HEK293 (cell line): ENCODE measurements at regions not wholly inside any gene's neighbourhood (a gene's known extent, or its start where the extent isn't known, plus 50 kb on each side); places are given as distances from the start of the nearest gene placed in this dataset.

Source experiments
- ZNF501 ChIP-seq: fragments of 450-650 bp; formaldehyde crosslinking; IDR thresholded peaks from 2 replicates; pipeline ENCODE4 v1.5.1; 2016; ENCODE audit warnings: missing biosample characterization, missing genetic modification characterization
- TF ChIP-seq, protein P1 (sequence below): fragments of 450-650 bp; formaldehyde crosslinking; IDR thresholded peaks from 2 replicates; pipeline ENCODE4 v1.5.1; 2016; ENCODE audit warnings: missing biosample characterization, missing genetic modification characterization

DNA sequence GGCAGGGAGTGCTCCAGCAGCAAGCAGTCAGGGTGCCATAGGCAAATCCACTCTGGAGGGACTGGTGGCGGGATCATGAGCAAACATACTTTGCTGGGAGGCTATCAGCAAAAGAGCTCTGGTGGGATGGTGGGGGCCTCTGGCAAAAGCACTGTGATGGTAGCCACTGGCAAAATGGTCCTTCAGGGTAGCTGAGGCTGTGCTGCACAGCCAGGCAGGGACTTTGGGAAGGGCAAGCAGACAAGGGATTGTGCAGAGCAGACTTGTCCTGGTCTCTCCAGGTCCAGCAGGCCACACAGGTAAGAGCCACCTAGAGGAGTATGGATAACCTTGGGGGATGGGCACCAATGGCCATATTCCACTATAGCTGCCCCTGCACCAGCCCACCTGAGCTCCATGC lies 129.4 kb upstream of the OTOS start:
- no peak for TF ChIP-seq ZNF501
- TF ChIP-seq, protein P1, sequence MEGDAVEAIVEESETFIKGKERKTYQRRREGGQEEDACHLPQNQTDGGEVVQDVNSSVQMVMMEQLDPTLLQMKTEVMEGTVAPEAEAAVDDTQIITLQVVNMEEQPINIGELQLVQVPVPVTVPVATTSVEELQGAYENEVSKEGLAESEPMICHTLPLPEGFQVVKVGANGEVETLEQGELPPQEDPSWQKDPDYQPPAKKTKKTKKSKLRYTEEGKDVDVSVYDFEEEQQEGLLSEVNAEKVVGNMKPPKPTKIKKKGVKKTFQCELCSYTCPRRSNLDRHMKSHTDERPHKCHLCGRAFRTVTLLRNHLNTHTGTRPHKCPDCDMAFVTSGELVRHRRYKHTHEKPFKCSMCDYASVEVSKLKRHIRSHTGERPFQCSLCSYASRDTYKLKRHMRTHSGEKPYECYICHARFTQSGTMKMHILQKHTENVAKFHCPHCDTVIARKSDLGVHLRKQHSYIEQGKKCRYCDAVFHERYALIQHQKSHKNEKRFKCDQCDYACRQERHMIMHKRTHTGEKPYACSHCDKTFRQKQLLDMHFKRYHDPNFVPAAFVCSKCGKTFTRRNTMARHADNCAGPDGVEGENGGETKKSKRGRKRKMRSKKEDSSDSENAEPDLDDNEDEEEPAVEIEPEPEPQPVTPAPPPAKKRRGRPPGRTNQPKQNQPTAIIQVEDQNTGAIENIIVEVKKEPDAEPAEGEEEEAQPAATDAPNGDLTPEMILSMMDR (tag by site-specific recombination) = no peak
